DMS53 (cell line): ENCODE measurements at regions not wholly inside any gene's neighbourhood (a gene's known extent, or its start where the extent isn't known, plus 50 kb on each side); places are given as distances from the start of the nearest gene placed in this dataset.
A peak's percentile ranks its signal among the peaks of the same experiment; 100 is the strongest.
"Not testable (repeated sequence)": the region's sequence is repeated elsewhere in the genome, so short reads cannot be mapped to it uniquely, and the experiment has no call there.

Experiments
- DNase-seq: peaks from one replicate; lab custom pipeline; 2025; lab: John Stamatoyannopoulos, UW

DNA sequence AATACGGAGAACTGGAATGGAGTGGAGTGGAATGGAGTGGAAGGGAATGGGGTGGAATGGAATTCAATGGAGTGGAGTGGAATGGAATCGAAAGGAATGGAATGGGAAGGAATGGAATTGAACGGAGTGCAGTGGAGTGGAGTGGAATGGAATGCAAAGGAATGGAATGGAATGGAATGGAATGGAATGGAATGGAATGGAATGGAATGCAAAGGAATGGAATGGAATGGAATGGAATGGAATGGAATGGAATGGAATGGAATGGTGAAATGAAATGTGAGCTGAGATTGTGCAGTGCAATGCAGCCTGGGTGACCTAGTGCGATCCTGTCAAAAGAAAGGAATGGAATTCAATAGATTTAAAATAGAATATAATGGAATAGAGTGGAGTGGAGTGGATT, 357.3 kb upstream of the WSB1 start:
- not testable (repeated sequence) for DNase-seq

- not testable (repeated sequence) for DNase-seq
Measured at GRCh38 chr17:26937750-26938322, 356.1 kb upstream of the WSB1 start.

DNA sequence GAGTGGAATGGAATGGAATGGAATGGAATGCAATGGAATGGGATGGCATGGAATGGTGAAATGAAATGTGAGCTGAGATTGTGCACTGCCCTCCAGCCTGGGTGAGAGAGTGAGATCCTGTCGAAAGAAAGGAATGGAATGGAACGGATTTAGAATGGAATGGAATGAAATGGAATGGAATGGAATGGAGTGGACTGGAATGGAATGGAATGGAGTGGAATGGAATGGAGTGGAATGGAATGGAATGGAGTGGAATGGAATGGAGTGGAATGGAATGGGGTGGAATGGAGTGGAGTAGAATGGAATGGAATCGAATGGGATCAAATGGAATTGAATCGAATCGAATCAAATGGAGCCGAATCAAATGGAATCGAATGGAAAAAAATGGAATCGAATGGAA, 354.2 kb upstream of the WSB1 start:
- not testable (repeated sequence) for DNase-seq

DNA sequence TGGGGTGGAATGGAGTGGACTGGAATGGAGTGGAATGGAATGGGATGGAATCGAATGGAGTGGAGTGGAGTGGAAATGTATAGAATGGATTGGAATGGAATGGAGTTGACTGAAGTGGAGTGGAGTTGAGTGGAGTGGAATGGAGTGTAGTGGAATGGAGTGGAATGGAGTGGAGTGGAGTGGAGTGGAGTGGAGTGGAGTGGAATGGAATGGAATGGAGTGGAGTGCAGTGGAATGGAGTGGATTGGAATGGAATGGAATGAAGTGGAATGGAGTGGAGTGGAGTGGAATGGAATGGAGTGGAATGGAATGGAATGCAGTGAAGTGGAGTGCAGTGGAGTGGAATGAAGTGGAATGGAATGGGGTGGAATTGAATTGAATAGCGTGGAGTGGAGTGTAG, 353.3 kb upstream of the WSB1 start:
- DNase-seq: not testable (repeated sequence)

DNA sequence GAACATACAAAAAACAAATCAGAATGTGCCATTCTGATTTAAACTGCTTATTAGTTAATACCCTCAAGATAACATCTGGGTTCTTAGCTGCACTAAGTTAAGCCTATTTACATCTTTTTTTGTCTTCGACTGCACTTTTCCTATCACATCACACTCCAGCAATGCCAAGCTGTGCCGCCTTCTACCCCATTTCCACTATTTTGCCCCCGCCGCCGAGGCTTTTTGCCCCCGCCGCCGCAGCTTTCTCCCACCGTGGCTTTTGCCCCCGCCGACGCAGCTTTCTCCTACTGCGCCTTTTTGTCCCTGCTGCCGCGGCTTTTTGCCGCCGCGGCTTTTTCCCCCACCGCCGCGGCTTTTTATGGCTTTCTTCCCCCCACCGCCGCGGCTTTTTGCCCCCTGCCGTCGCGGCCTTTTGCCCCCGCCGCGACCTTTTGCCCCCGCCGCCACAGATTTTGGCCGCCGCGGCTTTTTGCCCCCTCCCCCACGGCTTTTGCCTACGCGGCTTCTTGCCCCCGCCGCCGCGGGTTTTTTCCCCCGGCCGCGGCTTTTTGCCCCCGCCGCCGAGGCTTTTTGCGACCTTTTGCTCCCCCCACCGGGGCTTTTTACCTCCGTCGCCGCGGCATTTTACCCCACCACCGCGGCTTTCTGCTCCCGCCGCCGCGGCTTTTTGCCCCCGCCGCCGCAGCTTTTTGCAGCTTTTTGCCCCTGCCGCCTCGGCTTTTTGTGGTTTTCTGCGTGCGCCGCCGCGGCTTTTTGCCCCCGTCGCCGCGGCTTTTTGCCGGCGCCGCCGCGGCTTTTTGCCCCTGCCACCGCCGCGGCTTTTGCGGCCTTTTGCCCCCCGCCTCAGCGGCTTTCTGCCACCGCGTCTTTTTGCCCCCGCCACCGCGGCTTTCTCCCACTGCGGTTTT, 331.4 kb upstream of the WSB1 start:
- DNase-seq: no peak

DNA sequence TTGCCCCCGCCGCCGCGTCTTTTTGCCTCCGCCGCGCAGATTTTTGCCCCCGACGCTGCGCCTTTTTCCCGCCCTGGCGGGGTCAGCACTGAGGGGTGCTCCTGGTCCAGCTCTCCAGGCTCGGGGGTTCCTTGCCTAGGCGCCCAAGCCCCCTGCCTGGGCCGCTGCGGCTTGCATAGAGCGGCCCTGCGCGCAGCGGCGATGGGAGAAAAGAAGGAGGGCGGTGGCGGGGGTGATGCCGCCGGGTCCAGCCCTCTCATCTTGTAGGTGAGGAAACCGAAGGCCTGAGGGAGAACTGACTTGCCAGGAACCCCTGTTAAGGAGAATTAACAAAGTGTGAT, 330.8 kb upstream of the WSB1 start:
- DNase-seq: no peak

DNA sequence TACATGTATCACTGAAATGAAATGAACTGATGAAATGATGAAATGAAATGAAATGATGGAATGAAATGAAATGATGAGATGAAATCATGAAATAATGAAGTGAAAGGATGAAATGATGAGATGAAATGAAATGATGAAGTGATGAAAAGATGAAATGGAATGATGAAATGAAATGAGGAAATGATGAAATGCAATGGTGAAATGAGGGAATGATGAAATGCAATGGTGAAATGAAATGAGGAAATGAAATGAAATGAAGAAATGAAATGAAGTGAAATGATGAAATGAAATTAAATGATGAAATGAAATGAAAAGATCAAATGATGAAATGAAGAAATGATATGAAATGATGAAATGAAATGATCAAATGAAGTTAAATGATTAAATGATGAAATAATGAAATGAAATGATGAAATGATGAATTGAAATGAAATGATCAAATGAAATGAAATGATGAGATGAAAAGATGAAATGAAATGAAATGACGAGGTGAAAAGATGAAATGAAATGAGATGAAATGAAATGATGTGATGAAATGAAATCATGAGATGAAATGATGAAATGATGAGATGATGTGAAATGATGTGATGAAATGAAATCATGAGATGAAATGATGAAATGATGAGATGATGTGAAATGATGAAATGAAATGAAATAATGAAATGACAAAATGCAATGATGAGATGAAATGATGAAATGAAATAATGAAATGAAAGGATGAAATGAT, 327.9 kb upstream of the WSB1 start:
- DNase-seq: not testable (repeated sequence)

DNA sequence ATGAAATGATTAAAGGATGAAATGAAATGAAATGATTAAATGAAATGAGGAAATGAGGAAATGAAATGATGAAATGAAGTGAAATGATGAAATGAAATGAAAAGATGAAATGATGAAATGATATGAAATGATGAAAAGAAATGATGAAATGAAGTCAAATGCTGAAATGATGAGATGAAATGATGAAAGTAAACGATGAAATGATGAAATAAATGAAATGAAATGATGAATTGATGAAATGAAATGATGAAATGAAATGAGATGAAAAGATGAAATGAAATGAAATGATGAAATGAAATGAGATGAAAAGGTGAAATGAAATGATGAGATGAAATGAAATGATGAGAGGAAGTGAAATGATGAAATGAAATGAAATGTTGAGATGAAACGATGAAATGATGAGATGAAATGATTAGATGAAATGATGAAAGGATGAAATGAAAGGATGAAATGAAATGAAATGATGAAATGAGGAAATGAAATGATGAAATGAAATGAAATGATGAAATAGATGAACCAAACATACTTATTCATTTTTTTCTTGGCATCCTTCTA, 327.2 kb upstream of the WSB1 start:
- DNase-seq: not testable (repeated sequence)

DNA sequence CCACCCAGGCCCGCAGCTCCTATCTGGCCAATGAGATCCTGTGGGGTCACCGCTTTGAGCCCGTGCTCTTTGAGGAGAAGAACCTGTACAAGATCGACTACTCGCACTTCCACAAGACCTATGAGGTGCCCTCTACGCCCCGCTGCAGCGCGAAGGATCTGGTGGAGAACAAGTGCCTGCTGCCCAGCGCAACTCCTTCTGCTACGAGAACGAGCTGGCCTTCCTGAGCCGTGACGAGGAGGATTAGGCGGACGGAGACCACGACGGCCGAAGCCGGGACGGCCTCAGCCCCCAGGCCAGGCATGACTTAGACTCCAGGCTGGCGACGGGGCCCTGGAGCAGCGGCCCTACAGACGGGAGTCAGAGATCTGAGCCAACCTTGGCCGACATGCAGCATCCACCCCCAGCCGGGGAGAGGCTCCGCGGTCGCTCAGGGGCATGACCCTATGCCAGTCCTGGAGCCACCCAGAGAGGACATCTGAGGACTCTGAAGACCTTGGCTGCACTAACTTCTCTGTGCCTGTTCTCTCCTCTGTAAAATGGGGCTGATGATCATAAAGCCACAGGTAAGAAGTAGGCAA, 312.0 kb upstream of the WSB1 start:
- not testable (repeated sequence) for DNase-seq

DNA sequence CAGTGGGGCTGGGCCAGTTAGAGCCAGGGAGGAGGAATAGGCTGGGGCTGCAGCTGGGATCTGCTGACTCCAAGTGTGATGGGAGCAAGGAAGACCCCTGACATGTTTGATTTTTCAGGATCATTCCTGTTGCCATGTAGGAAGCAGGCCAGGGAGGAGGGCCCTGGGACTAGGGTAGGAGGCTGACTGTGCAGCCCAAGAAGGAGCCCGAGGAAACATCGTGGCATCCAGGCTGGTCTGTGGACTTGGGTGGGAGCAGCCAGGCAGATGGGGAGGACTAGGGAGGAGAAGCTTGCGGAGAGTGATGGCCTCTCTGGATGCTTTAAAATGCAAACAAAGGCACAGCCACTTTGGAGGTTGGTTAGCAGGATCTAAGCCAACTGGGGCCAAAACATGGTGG, 311.4 kb upstream of the WSB1 start:
- DNase-seq: not testable (repeated sequence)

DNA sequence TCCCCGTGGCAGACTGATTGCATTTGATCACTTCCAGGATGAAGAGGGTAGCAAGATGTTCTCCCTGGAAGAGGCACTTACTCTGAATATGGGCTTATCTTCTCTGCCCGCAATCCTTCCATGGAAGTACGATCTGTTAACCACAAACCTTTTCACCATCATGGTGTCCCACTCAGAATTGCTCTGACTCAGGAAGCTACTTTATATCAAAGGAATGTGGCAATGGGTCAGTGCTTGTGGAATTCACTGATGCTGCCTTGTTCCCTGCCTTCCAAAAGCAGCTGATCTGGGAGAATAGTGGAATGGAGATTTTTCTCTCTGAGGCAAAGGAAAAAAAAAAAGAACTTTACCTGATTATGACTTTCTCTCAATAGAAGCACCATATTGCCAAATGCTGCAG, 306.1 kb upstream of the WSB1 start:
- DNase-seq: not testable (repeated sequence)

DNA sequence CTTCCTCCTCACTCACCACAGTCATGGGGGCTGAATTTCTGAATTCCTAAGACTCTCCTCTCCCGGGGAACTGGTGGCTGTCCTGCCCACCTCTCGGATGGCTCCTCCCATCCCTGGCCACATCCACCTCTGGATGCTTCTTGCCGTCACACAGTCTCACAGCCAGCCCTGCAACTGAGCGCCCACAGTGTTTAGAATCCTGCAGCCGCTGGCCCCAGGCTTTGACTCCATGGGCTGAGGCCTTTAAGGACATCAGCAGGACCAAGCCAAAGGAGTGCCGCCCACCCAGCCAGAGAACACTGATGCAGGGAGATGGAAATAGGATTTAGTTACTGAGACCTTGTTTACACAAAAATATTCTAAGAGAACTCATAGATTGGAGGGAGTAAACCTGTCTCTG, 299.3 kb upstream of the WSB1 start:
- DNase-seq: not testable (repeated sequence)

DNA sequence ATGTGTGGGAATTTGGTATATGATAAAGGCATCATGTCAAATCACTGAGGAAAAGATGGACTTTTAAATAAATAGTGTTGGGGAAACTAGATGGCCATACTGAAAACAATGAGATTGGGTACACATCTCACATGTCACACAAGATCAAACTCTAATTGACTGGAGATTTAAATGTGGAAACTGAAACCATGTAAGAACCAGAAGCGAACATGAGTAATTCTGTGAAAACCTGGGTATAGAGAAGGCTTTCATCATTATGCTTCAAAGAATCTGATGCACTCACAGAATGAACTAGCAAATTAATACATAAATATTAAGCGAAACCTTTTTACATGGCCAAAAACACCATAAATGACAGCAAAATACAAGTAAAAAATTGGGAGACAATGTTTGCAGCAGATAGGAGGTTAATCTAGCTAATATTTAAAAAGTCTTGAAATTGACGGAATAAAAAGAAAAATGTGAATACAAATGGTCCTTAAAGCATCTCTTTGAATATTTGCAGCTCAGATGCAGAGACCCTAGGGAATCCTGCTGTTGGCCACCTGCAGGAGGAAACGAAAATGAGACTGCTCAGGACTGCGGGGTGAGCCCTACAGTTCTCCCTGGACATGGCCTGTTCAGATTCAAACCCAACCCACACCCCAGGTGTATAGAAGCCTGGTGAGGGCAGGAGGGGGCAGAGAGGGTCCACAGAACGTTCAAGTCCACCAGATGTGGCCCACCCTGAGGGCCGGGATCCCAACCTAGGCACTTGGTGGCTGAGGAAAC, 297.6 kb upstream of the WSB1 start:
- DNase-seq: not testable (repeated sequence)

DNA sequence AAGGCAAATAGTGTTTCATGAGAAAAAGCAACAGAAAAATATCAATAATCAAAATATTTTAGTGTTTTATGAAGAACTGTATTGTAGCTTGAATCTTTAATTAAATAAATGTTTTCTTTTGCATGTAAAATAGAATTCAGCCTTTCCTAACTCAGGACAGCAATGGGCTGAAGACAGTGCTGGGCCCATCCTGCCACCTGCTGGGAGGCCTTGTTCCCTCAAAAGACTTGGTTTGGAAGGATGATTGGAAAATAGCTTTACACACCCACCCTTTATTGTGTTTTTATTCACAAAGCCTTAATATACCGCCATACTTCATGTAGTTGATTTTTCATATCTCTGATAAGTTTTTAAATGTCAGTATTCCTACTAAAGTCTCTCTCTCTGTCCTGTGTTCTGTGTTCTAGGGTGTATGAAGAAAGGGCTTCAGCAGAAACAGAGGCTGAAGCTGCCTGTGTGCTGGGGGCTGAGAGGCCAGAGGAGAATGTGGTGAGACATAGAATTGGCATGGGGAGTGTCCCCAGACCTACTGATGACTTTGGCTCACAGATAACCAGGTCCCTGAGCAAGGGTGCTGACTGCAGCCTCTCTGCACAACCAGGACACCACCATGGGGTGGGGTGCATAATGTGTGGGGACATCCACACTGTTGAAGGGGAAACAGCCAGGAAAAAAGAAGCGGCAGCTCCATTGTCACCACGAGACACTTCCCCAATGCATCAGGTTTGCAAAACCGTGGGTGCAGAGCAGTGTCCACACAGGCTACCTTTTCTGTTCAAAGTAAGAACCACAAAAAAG, 286.0 kb upstream of the WSB1 start:
- DNase-seq: not testable (repeated sequence)

DNA sequence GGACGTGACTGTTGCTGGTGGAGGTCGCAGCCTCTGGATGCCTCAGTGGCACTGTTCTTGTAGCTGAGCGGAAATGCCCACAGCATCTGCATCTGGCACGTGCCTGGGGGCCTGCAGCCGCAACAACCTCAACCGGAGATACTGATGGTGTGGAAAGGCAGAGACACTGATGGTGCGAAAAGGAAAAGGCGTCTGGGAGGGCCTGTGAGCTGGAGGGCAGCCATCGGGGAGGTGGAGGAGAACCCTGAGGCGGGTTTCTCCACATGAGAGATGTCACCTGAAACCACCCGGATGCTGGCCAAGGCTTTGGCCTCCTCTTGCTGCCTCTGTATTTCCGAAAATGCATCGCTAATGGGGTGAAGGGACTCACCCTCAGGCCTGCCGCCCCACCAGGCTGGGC, 284.8 kb upstream of the WSB1 start:
- no peak for DNase-seq

DNA sequence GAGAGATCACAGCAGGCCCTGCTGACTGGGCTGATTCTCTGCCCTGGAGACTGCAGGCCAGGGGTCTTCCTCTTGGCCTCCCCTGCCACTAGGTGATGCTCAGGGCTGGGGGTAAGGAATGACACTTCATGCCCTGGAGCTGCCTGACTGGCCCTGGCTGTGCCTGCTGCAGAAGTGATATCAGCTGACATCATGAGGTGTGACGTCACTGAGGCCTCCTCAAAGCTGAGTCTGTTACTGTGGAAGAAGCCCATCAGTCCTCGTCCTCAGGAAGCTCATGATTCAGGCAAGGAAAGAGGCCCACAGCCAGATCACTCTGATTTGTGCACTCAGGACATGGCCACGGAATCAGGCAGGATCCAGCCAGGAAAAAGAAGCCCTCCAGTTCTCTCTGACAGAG, 283.8 kb upstream of the WSB1 start:
- not testable (repeated sequence) for DNase-seq

- DNase-seq: not testable (repeated sequence)
Measured at GRCh38 chr17:27030552-27030951, 263.4 kb upstream of the WSB1 start.

- peak; percentile 19 for DNase-seq
Measured at GRCh38 chr17:27038676-27039075, 255.2 kb upstream of the WSB1 start.

DNA sequence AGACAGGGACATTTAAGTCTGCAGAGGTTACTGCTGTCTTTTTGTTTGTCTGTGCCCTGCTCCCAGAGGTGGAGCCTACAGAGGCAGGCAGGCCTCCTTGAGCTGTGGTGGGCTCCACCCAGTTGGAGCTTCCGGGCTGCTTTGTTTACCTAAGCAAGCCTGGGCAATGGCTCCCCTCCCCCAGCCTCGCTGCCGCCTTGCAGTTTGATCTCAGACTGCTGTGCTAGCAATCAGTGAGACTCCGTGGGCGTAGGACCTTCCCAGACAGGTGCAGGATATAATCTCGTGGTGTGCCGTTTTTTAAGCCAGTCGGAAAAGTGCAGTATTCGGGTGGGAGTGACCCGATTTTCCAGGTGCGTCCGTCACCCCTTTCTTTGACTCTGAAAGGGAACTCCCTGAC, 248.9 kb upstream of the WSB1 start:
- DNase-seq: not testable (repeated sequence)

DNA sequence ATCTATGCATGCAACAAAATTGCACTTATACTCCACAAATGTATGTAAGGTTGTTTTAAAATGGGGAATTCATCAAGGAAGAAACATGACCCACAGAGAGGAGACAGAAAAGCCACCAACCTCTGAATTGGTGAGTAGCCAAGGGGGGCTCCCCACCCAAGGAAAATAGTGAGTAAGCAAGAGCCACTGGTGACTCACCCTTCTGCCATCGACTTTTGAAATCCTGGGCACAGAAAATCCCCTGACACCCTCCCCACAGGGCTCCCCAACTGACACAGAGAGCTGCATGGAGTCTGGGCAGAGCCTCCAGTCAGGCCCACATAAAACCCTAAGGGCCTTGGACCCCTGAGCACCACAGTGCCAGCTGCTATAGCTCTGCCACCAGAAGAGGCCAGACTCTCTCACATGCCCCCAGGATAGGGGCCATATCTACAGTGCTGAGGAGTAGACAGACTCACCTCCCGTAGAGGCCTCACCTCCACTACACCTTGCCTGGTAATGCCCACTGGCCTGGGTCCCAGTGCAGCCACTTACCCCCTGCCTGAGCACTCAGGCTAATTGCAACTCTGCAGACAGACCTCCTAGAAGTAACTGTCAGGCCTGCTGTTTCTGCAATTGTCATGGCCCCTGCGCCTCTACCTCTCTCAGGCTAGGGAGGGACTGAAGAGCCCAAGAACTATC, 244.7 kb upstream of the WSB1 start:
- no peak for DNase-seq
